ENCODE measurements at regions not wholly inside any gene's neighbourhood (a gene's known extent, or its start where the extent isn't known, plus 50 kb on each side); places are given as distances from the start of the nearest gene placed in this dataset.

- no peak for TF ChIP-seq ZBTB44 (tag by site-specific recombination; IDR thresholded peaks at IDR 0.05)
- TF ChIP-seq CTCF (tag by site-specific recombination; IDR thresholded peaks at IDR 0.05) = no peak
- TF ChIP-seq ZFHX2 (tag by site-specific recombination; conservative IDR thresholded peaks at IDR 0.05) = no peak
- TF ChIP-seq ZNF302 (tag by site-specific recombination; IDR thresholded peaks at IDR 0.05; ENCODE audit: low read depth) = no peak
- no peak for TF ChIP-seq BCL11A (tag by site-specific recombination; IDR thresholded peaks at IDR 0.05; ENCODE audit: low read depth)
- TF ChIP-seq ZSCAN16 (tag by site-specific recombination; IDR thresholded peaks at IDR 0.05) = no peak
- TF ChIP-seq ZNF10 (tag by site-specific recombination; IDR thresholded peaks at IDR 0.05) = no peak
- TF ChIP-seq ZNF629 (tag by site-specific recombination; IDR thresholded peaks at IDR 0.05) = no peak
Measured at GRCh38 chr7:51589111-51589510, 272.5 kb upstream of the COBL start.

Measured in HEK293 (cell line).